ENCODE measurements at regions not wholly inside any gene's neighbourhood (a gene's known extent, or its start where the extent isn't known, plus 50 kb on each side); places are given as distances from the start of the nearest gene placed in this dataset.
"Not testable (repeated sequence)": the region's sequence is repeated elsewhere in the genome, so short reads cannot be mapped to it uniquely, and the experiment has no call there.

GRCh38 chrX:3176439-3176820 lies 135.2 kb downstream of the ARSF start:
- no peak overlapping the region for H3K4me3 ChIP-seq
- DNase-seq (ENCODE audit: low read depth, low spot score): no peak
- no peaks in the 10 kb centered on the region for H3K36me3 ChIP-seq (ENCODE audit: insufficient read depth, low read length)
- no peaks in the 10 kb centered on the region for H3K9me3 ChIP-seq (ENCODE audit: low read depth, low read length)
- H3K9ac ChIP-seq (ENCODE audit: insufficient read length): no peak overlapping the region
- H3K27ac ChIP-seq: no peak overlapping the region
- TF ChIP-seq POLR2AphosphoS5 (IDR thresholded peaks at IDR 0.05; ENCODE audit: borderline replicate concordance, low read depth, low read length) (no peak), EZH2 (IDR thresholded peaks at IDR 0.05) (no peak), FOXP2 (optimal IDR thresholded peaks at IDR 0.05; ENCODE audit: control extremely low read depth, extremely low read length, insufficient read depth) (no peak)

GRCh38 chrX:3175659-3176438 lies 134.6 kb downstream of the ARSF start:
- TF ChIP-seq EZH2 (IDR thresholded peaks at IDR 0.05) (no peak), FOXP2 (optimal IDR thresholded peaks at IDR 0.05; ENCODE audit: control extremely low read depth, extremely low read length, insufficient read depth) (no peak), POLR2AphosphoS5 (IDR thresholded peaks at IDR 0.05; ENCODE audit: borderline replicate concordance, low read depth, low read length) (no peak)
- Histone ChIP-seq H3K36me3 (ENCODE audit: insufficient read depth, low read length) (no peaks in the 10 kb centered on the region), H3K27ac (no peak overlapping the region), H3K9ac (ENCODE audit: insufficient read length) (no peak overlapping the region), H3K9me3 (ENCODE audit: low read depth, low read length) (no peaks in the 10 kb centered on the region), H3K4me3 (no peak overlapping the region)
- no peak for DNase-seq (ENCODE audit: low read depth, low spot score)

GRCh38 chrX:3172156-3172555 lies 130.9 kb downstream of the ARSF start:
- not testable (repeated sequence) for H3K9me3 ChIP-seq (ENCODE audit: low read depth, low read length); DNase-seq (ENCODE audit: low read depth, low spot score); H3K9ac ChIP-seq (ENCODE audit: insufficient read length); H3K4me3 ChIP-seq; H3K27ac ChIP-seq; H3K36me3 ChIP-seq (ENCODE audit: insufficient read depth, low read length)

- Histone ChIP-seq H3K9me3 (ENCODE audit: low read depth, low read length) (no peaks in the 10 kb centered on the region), H3K27ac (no peak overlapping the region), H3K36me3 (ENCODE audit: insufficient read depth, low read length) (no peaks in the 10 kb centered on the region), H3K9ac (ENCODE audit: insufficient read length) (no peak overlapping the region), H3K4me3 (no peak overlapping the region)
- TF ChIP-seq EZH2 (IDR thresholded peaks at IDR 0.05) (no peak), FOXP2 (optimal IDR thresholded peaks at IDR 0.05; ENCODE audit: control extremely low read depth, extremely low read length, insufficient read depth) (no peak), POLR2AphosphoS5 (IDR thresholded peaks at IDR 0.05; ENCODE audit: borderline replicate concordance, low read depth, low read length) (no peak)
- DNase-seq (ENCODE audit: low read depth, low spot score): no peak
Observed at GRCh38 chrX:3169421-3169820, 128.2 kb downstream of the ARSF start.

- no peak overlapping the region for H3K4me3 ChIP-seq
- H3K36me3 ChIP-seq (ENCODE audit: insufficient read depth, low read length): no peaks in the 10 kb centered on the region
- no peak for TF ChIP-seq EZH2 (IDR thresholded peaks at IDR 0.05)
- H3K9ac ChIP-seq (ENCODE audit: insufficient read length): no peak overlapping the region
- H3K27ac ChIP-seq: no peak overlapping the region
- no peaks in the 10 kb centered on the region for H3K9me3 ChIP-seq (ENCODE audit: low read depth, low read length)
- no peak for DNase-seq (ENCODE audit: low read depth, low spot score)
Observed at GRCh38 chrX:3167771-3168170, 126.5 kb downstream of the ARSF start.

GRCh38 chrX:3166670-3167455 lies 125.6 kb downstream of the ARSF start:
- Histone ChIP-seq H3K9me3 (ENCODE audit: low read depth, low read length) (no peaks in the 10 kb centered on the region), H3K9ac (ENCODE audit: insufficient read length) (no peak overlapping the region), H3K27ac (no peak overlapping the region), H3K36me3 (ENCODE audit: insufficient read depth, low read length) (no peaks in the 10 kb centered on the region), H3K4me3 (no peak overlapping the region)
- no peak for DNase-seq (ENCODE audit: low read depth, low spot score)
- TF ChIP-seq EZH2 (IDR thresholded peaks at IDR 0.05): no peak
- TF ChIP-seq POLR2AphosphoS5 (IDR thresholded peaks at IDR 0.05; ENCODE audit: borderline replicate concordance, low read depth, low read length): no peak
- TF ChIP-seq FOXP2 (optimal IDR thresholded peaks at IDR 0.05; ENCODE audit: control extremely low read depth, extremely low read length, insufficient read depth): no peak

- Histone ChIP-seq H3K4me3 (no peak overlapping the region), H3K36me3 (ENCODE audit: insufficient read depth, low read length) (no peaks in the 10 kb centered on the region), H3K9ac (ENCODE audit: insufficient read length) (no peak overlapping the region), H3K27ac (no peak overlapping the region), H3K9me3 (ENCODE audit: low read depth, low read length) (no peaks in the 10 kb centered on the region)
- no peak for DNase-seq (ENCODE audit: low read depth, low spot score)
- TF ChIP-seq EZH2 (IDR thresholded peaks at IDR 0.05): no peak
- TF ChIP-seq POLR2AphosphoS5 (IDR thresholded peaks at IDR 0.05; ENCODE audit: borderline replicate concordance, low read depth, low read length): no peak
- TF ChIP-seq FOXP2 (optimal IDR thresholded peaks at IDR 0.05; ENCODE audit: control extremely low read depth, extremely low read length, insufficient read depth): no peak
Observed at GRCh38 chrX:3165808-3166207, 124.5 kb downstream of the ARSF start.

All from SK-N-MC (cell line).